Left renal cortex interstitium (tissue), 4 donors: ENCODE measurements at regions not wholly inside any gene's neighbourhood (a gene's known extent, or its start where the extent isn't known, plus 50 kb on each side); places are given as distances from the start of the nearest gene placed in this dataset.

Experiments
- DNase-seq, 4 donors: peaks; one replicate each; pipeline ENCODE4 v3.0.0-alpha.2; 2013; ENCODE audit warnings: low read depth in 4 of 4, low spot score in 2 of 4, missing footprints in 1 of 4

GRCh38 chr3:153069598-153070510, 92.2 kb upstream of the RAP2B start:
- DNase-seq, result no peak

- no peak for DNase-seq
Observed at GRCh38 chr3:153070511-153070868, 91.5 kb upstream of the RAP2B start.

GRCh38 chr3:153072382-153072781, 89.6 kb upstream of the RAP2B start:
- no peak for DNase-seq

- no peak for DNase-seq
Observed at GRCh38 chr3:153072856-153073255, 89.2 kb upstream of the RAP2B start.

- DNase-seq, result no peak
Observed at GRCh38 chr3:153073636-153074035, 88.4 kb upstream of the RAP2B start.

- DNase-seq, result no peak
Observed at GRCh38 chr3:153078826-153079225, 83.2 kb upstream of the RAP2B start.

GRCh38 chr3:153079386-153079785, 82.6 kb upstream of the RAP2B start:
- DNase-seq, result no peak

GRCh38 chr3:153080778-153081240, 81.2 kb upstream of the RAP2B start:
- no peak for DNase-seq

- no peak for DNase-seq
Observed at GRCh38 chr3:153084431-153084830, 77.6 kb upstream of the RAP2B start.

GRCh38 chr3:153087595-153088566, 74.1 kb upstream of the RAP2B start:
- DNase-seq, result no peak

GRCh38 chr3:153089620-153090019, 72.4 kb upstream of the RAP2B start:
- no peak for DNase-seq

GRCh38 chr3:153090973-153091372, 71.1 kb upstream of the RAP2B start:
- DNase-seq, result no peak

GRCh38 chr3:153093629-153094028, 68.4 kb upstream of the RAP2B start:
- DNase-seq, result no peak

- no peak for DNase-seq
Observed at GRCh38 chr3:153094386-153094785, 67.6 kb upstream of the RAP2B start.

GRCh38 chr3:153095441-153095840, 66.6 kb upstream of the RAP2B start:
- no peak for DNase-seq

GRCh38 chr3:153096731-153097131, 65.3 kb upstream of the RAP2B start:
- DNase-seq, result no peak

GRCh38 chr3:153097213-153097612, 64.8 kb upstream of the RAP2B start:
- no peak for DNase-seq

GRCh38 chr3:153099131-153099530, 62.9 kb upstream of the RAP2B start:
- DNase-seq, result no peak

- DNase-seq, result no peak
Observed at GRCh38 chr3:153103406-153103945, 58.5 kb upstream of the RAP2B start.

GRCh38 chr3:153110041-153110440, 52.0 kb upstream of the RAP2B start:
- DNase-seq, result no peak

- no peak for DNase-seq
Observed at GRCh38 chr3:153111016-153111415, 51.0 kb upstream of the RAP2B start.
